GM21515 (cell line): ENCODE measurements at regions not wholly inside any gene's neighbourhood (a gene's known extent, or its start where the extent isn't known, plus 50 kb on each side); places are given as distances from the start of the nearest gene placed in this dataset.
"Not testable (repeated sequence)": the region's sequence is repeated elsewhere in the genome, so short reads cannot be mapped to it uniquely, and the experiment has no call there.

ENCODE experiments used
- ATAC-seq: cut with Tn5 transposase; IDR thresholded peaks from one replicate; pipeline ENCODE4 v1.9.1; 2021; ENCODE audit not compliant: unreplicated experiment

DNA sequence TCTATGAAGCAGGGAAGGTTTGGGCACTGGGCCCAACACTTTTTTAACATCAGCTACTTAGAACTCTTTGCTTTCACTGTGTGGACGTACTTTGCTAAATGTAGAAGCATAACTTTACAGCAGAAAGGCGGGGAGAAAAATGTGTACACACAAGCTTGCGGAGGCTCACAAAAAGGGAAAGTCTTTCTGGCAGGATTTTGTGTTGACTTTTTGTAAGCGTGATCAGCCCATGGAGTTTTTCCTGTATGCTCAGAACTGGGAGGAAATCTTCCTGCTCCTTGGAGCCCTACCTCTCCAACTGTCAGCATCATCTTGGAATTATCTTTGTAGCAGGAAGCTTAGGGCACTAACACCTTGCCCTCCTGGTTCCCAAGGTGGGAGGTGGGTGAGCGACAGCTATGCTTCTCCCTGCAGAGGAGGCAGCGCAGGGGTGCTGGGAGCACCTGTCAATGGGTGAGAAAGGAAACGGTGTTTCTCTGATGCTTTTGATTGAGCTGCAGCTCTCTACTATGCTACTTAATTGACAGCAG lies 321.9 kb downstream of the GADD45G start:
- no peak for ATAC-seq

DNA sequence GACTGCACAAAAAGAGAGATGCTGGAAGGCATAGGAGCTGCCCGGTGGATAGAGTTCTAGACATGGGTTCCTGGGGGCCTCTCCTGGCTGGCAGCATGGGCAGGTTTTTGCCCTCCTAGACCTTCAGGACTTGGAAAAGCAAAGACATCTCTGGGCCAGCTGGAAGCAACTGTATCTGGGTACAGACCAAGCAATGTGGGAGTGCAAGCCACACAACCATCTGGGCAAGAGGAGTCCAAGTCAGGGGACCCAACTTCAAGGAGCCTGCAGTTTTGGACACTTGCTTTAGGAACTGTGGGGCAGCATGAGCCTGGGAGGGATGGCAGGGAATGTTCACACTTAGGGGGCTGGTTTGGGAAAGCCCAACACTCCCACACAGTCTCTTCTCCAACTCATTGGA lies 323.3 kb downstream of the GADD45G start:
- ATAC-seq = no peak

DNA sequence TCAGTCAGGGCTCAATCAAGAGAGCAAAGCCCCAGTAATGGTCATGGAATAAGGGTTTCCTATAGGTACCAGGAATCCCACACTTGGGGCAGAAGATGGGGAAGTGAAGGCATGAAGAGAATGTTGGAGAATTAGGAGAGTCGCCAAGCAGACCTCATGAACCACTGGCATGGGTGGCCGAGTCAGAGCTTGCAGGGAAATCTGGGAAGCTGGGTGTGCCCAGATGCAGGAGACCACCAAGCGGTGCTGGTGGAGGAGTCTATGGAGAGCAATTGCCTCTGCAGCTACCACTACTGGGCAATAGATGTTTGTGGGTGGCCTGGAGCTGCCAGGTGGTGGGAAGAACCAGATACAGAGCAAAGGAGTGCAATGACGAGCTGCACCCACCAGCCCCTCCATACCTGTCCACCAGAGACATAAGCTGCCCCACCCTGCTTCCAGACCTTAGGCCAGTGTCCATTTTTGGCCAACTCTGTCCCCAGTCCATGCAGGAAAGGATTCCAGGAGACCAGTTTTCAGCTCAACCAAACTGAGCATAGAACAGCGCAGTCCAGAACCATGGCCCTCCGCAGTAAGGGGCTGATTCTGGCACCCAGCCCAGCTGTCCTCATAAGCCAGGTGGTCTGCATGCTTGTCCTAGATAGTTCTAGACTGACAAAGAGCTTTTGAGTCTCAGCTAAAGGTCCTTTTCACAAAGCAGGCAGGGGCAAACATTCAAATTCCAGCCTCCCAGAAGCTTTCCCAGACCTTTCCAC lies 323.9 kb downstream of the GADD45G start:
- ATAC-seq = no peak

DNA sequence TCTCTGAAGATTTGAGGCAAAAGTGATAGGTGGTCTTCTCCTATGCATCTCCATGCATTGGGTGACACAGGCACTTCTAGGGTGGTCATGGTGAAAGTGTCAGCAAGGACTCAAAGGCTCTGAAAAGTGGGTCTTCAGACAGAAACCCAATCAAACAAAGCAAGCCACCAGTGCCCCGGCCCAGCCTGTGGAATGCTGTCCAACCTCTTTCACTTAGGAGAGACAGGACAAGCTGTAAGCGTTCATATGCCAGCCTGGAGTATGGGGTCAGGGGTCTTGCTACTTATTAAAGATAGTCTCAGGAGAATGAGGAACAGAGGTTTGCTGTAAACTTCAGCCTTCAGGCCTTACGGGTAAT lies 324.5 kb downstream of the GADD45G start:
- ATAC-seq = no peak

DNA sequence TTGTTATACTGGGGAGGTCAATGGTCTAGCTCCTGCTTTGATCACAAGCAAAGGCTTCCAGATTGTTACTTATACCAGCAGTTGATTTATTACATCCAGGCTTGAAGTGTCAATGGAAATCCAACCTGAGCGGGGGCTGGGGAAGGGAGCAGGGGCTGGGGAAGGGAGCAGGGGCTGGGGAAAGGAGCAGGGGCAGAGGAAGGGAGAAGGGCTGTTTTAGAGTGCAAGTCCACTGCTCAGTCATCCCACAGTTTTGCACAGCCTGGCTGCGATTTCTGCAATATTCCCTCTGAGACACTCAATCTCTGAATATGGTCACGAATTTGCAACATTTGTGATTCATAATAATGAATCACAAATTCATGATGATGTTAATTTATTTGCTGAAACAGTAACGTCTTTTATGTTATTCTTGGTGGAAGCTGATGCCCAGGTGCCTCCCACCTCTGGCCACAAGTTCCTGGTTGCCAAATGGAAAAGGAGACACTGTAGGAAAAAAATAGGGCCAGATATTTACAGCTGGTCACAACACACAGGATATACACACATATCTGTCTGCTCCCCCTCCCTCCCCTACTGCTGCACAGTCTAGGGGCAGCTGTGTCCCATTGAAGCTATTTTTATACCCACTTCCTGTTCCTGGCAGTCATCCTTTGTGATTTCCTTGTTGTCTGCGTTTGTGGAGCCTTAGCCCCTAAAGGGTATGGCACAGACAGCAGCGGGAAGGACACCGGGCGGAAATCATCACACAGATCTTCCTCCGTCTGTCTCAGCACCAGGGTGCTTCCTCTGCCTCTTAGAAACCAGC lies 325.1 kb downstream of the GADD45G start:
- no peak for ATAC-seq

DNA sequence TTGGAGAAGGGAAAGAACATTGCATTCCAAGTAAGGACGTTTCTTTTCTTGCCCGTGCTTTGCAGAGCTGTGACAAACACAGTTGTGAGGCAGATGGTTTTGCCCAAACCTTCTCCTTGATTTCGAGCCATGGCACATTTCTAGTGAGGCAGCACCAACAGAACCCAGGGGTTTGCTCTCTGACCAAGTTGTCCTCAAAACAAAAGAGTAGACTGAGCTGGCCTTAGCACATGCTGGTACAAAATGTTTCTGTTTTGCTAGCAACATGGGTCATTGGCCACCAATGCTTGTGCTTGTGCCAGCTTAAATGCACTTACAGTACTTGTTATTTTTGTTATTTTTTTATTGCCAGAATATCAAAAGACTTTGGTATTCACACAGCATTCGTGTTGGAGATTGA lies 328.8 kb downstream of the GADD45G start:
- no peak for ATAC-seq

DNA sequence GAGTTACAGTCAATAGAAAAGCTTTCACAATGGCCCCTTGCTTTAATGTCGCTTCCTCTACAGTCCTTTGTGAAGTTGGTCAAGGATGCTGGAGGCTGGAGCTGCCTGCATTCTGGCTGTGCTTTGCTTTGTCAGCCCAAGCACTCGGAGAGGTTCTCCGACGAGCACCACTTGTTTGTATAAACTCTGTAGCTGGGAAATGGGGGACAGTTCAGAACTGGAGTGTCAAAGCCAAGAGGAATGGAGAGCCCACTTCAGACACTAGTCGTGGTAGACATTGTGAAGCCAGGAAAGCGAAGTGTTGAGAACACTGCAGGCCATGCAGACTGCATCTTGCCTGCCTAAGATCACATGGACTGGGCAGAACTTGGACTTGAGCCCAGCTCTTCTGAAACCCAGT lies 330.3 kb downstream of the GADD45G start:
- no peak for ATAC-seq

DNA sequence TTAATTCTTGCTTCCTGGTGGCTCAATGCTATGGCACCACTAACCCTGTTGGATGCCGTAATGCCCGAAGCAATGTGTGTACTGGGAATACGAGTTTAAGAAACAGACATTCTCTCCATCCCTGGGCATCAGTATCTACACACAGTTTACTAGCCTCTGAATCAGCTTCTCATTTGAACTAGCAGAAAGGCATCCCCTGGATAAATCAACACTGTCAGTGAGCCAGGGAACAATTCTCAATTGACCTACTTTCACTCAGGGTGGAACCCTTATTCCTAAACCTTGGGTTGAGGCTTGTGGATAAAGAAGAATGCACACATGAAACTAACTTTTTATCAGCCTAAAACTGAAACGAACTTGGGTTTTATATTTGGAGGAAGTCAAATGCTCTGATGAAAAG lies 331.0 kb downstream of the GADD45G start:
- no peak for ATAC-seq

DNA sequence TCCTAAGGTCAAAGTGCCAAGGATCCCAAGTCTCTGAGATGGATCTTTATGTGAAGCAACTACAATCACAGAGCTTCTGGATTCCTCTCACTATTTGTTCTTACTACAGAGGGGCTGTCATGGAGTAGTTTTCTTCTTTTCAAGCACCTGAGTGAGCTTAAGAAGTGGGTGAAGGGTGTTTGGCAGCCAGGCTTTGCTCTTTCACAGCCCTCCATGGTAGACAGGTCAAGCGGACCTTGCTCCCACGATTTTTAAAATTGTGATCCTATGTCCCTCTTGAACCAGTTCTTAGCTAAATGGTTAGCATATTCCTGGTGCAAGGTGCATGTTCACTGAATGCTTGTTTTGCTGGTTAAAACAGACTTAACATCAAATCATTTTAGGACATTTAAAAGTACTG lies 332.2 kb downstream of the GADD45G start:
- ATAC-seq = no peak

DNA sequence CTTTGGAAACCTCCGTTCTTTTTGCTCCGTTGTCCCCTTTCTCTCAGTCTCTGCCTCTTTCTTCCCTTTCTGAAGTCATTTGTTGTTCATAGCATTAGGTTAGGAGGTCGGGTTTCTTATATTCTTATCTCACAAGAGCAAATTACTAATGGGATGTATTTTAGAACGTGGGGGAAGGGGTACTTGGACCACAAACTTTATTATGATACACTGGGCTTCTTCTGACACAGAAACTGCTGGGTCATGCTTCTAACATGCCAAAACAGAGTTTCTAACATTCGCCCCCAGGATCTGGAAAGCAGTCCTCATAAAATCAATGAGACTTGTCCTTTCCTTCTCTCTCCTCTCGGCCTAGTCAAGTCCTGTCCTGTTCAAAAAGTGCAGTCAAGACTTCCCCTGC lies 334.4 kb downstream of the GADD45G start:
- ATAC-seq = no peak

DNA sequence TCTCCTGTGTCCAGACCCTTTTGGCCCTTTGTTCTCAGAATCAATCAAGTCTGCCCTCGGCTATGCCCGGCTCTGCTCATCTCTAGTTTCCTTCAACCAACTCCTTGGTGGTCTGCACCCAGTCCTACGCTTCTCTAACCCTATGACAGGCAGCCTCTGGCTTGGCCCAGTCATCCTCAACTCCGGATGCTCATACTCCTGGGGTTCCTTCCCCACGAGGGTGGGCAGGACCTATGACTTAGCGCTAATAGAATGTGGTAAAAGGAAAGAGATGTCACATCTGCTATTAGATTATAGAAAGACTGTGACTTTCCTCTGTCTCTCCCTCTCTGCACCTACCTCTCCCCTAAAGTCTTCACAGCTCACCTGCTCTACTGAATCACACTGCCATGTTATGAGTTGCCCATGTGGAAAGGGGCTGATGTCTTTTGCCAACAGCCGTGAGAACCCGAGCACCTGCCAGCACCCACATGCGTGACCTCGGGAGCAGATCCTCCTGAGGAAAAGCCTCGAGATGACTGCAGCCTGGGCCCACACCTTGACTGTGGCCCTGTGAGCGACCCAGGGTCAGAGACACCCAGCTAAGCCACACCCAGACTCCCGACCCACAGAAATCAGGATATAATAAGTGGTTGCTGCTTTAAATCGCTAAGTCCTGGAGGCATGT lies 334.9 kb downstream of the GADD45G start:
- no peak for ATAC-seq

DNA sequence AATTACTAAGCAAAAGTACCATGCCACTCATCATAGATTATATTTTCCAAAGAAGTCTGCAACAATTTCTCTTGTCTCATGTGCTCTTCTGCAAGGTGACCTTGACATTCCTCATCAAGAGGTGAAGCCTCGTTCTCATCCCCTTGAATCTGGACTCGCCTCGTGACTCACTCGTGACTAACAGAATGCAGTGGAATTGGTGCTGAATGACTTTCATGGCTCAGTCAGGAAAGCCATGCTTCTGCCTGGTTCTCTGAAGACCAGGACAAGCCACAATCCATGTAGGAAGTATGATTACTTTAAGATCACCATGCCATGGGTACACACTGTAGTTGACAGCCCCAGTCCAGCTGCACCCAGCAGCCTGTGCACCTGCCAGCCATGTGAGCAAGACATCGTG lies 335.8 kb downstream of the GADD45G start:
- ATAC-seq = no peak

DNA sequence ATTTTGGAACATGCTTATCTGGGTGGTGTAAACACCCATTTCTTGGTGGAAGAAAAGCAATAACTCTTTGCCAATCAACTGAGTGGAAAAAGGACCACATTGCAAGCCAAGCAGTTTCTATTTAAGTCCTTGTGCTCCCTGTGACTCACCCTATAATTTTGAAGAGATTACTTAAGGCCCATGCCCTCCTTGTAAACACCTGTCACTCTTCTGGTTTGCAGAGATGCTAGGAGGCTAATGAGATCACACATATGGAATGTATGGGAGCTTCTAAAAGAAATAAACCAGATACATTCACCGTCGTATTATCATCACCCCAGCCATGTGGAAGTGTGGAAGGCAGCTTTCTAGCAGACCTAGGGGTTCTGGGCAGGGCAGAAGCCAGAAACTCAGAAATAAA lies 337.1 kb downstream of the GADD45G start:
- ATAC-seq = no peak

DNA sequence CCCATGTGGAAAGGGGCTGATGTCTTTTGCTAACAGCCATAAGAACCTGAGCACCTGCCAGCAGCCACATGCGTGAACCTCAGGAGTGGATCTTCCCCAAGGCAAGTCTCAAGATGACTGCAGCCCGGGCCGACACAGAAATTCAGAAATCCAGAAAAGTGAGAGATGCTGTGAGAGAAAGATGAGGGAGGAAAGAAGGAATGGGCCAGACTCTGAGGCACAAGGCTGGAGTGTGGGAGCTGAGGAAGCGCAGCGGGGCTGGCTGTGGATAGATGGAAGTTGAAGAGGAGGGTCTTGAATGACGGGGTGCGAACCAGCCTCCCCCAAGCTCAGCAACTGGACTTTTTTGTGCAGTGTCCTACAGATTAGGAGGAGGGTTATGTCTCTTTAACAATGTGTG lies 337.8 kb downstream of the GADD45G start:
- no peak for ATAC-seq

DNA sequence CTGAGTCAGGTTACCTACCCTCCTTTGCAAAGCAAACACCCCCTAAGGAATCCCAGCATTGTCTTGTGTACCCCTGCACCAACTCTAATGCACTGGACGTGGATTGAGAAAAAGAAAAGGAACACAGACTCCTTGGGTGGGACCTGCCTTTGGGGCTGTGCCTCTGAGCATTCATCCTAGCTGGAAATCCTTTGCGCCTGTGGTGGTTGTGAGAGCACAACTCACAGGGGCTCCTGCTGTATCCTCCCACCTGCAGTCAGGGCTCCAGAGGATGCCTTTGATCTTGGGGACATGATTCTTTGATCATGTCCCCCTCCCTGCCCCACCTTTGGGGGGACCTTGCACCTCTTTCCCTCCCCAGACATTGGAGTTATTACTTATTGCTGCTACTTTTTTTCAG lies 338.5 kb downstream of the GADD45G start:
- no peak for ATAC-seq

DNA sequence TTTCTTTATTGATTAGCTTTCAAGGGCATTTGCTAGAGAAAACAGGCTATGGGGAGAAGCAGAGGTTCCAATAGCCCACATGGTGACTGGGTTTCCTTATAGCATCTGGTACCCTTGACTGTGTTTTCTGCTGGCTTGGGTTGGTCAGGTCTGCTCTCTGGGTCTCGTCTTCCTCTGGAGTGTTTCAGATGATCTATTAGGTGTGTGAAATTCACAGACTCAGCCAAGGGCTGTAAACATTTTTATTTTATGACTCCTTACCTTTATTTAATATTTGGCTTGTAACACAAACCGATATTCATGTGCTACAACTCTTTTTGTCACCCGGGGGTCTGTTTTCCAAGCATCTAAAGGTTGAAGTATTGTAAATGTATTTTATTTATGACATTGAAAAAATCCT lies 338.9 kb downstream of the GADD45G start:
- ATAC-seq = no peak

DNA sequence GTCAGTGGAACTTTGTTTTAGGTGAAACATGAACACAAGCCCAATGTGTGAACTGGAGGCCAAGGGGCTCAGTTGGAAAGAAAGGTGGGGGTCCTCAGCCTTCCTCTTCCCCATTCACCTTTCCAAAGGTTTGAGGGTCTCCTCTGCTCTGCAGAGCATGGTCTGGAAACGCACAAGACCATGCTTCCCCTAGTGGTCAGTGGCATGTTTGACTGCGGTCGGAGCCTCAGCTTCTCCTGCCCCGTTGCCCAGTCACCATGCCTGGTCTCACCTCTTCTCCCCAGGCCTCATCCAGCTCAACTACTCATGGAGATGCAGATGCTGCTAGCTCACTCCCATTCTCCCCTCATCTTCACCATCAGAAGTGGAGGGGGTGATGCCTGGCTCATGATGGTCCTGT lies 340.3 kb downstream of the GADD45G start:
- ATAC-seq = no peak

DNA sequence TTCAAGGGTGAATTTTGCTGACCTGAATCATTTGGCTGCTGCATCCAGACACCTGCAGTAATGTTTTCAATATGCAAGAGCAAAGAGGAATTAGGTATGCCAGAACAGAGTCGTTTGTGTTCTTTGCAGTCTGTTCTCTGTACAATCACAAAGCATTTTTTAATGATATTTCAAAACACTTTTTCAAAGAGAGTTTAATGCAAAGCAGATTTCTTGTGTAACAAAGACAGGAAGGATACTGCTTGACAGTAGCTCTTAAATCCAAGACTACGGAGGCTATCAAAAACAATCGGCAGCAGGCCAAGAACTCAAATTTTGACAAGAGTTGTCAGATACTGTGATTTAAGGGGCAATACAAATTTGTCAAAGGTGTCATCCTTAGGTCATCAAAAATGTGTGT lies 341.9 kb downstream of the GADD45G start:
- no peak for ATAC-seq

DNA sequence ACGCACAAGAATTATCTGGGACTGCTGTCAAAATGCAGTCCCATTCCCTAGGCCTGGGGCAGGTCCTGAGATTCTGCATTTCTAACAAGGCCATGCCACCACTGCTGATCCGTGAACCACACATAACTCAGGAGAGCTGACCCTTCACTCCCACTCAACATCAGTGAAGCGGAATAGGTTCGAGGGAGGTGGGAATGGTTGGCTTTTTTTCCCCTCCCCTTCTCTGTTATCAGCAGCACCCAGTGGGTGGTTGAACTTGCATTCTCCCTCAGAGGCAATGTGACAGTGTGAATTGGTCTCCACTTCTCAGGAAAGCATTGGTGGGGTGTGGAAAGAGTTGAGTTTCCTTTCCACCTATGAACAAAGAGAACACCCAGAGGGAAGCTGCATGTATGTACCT lies 344.3 kb downstream of the GADD45G start:
- ATAC-seq = no peak

DNA sequence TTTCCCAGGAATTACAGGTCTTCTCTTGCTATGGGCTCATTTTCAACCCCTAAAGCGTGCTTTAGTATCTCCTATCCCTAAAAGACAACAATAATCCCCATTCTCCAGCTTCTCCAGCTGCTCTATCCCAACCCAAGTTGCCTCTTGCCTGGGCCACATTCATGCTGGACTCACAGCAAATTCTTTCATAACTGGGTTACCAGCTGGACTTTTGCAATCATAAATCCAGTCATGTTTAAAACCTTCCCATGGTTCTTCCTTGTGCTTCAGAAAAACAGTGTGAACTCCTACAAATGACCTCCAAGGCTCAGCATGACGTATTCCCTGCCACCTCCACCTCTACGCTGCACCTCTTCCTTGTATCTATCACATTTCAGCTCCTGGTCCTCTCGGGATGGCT lies 346.9 kb downstream of the GADD45G start:
- no peak for ATAC-seq

DNA sequence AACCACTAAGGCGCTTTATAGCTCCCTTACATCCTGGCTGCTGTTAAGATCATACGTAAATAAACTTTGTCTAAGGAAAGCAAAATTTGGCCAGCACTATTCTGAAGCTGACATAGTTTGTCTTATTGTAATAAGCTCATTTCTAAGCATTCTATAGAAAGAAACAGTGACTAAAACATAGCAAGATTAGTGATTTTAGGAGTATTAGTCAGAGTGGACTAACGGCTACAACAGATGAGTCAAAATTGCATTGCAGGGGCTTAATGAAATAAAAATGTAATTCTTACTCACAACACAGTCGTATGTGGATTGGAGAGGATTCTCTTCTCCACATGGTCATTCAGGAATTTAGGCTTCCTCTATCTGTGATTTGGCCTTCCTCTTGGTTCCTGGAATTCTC lies 347.6 kb downstream of the GADD45G start:
- ATAC-seq = no peak

DNA sequence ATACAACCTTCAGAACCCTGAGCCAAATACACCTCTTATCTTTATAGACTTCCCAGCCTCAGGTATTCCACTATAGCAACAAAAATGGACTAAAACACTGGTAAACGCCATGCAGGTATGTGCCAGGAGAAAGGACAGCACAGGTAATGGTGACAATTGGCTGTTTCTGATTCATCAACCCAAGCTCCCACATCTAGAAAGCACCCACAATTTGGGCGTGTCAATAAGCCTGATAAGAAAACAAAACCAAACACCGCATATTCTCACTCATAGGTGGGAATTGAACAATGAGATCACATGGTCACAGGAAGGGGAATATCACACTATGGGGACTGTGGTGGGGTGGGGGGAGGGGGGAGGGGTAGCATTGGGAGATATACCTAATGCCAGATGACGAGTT lies 348.5 kb downstream of the GADD45G start:
- ATAC-seq = not testable (repeated sequence)
